ENCODE measurements at regions not wholly inside any gene's neighbourhood (a gene's known extent, or its start where the extent isn't known, plus 50 kb on each side); places are given as distances from the start of the nearest gene placed in this dataset.

- DNase-seq, result no peak
- in situ Hi-C loops (cut with MboI; ENCODE audit: low pct_unique_long_range_greater_than_20kb, low sequenced_read_pairs), result no loop called here
These were observed 369.4 kb upstream of the CCDC196 start for GRCh38 chr14:66116732-66117131.

GRCh38 chr14:66117600-66117999 lies 368.6 kb upstream of the CCDC196 start:
- in situ Hi-C loops (cut with MboI; ENCODE audit: low pct_unique_long_range_greater_than_20kb, low sequenced_read_pairs), result no loop called here
- DNase-seq, result no peak

- in situ Hi-C loops (cut with MboI; ENCODE audit: low pct_unique_long_range_greater_than_20kb, low sequenced_read_pairs), result no loop called here
- no peak for DNase-seq
These were observed 366.5 kb upstream of the CCDC196 start for GRCh38 chr14:66119606-66120231.

- in situ Hi-C loops (cut with MboI; ENCODE audit: low pct_unique_long_range_greater_than_20kb, low sequenced_read_pairs), result no loop called here
- DNase-seq, result no peak
These were observed 365.8 kb upstream of the CCDC196 start for GRCh38 chr14:66120402-66120801.

- DNase-seq, result no peak
- in situ Hi-C loops (cut with MboI; ENCODE audit: low pct_unique_long_range_greater_than_20kb, low sequenced_read_pairs), result no loop called here
These were observed 364.3 kb upstream of the CCDC196 start for GRCh38 chr14:66121859-66122258.

- in situ Hi-C loops (cut with MboI; ENCODE audit: low pct_unique_long_range_greater_than_20kb, low sequenced_read_pairs), result no loop called here
- no peak for DNase-seq
These were observed 356.9 kb upstream of the CCDC196 start for GRCh38 chr14:66129224-66129623.

- no peak for DNase-seq
- in situ Hi-C loops (cut with MboI; ENCODE audit: low pct_unique_long_range_greater_than_20kb, low sequenced_read_pairs), result no loop called here
These were observed 355.1 kb upstream of the CCDC196 start for GRCh38 chr14:66131111-66131510.

GRCh38 chr14:66133666-66134065 lies 352.5 kb upstream of the CCDC196 start:
- no peak for DNase-seq
- in situ Hi-C loops (cut with MboI; ENCODE audit: low pct_unique_long_range_greater_than_20kb, low sequenced_read_pairs), result no loop called here

GRCh38 chr14:66135831-66136230 lies 350.3 kb upstream of the CCDC196 start:
- no peak for DNase-seq
- in situ Hi-C loops (cut with MboI; ENCODE audit: low pct_unique_long_range_greater_than_20kb, low sequenced_read_pairs), result no loop called here

GRCh38 chr14:66137081-66137480 lies 349.1 kb upstream of the CCDC196 start:
- in situ Hi-C loops (cut with MboI; ENCODE audit: low pct_unique_long_range_greater_than_20kb, low sequenced_read_pairs), result no loop called here
- no peak for DNase-seq

- DNase-seq, result no peak
- in situ Hi-C loops (cut with MboI; ENCODE audit: low pct_unique_long_range_greater_than_20kb, low sequenced_read_pairs), result no loop called here
These were observed 346.7 kb upstream of the CCDC196 start for GRCh38 chr14:66139432-66139831.

- in situ Hi-C loops (cut with MboI; ENCODE audit: low pct_unique_long_range_greater_than_20kb, low sequenced_read_pairs), result no loop called here
- peak; percentile 52 for DNase-seq
These were observed 345.8 kb upstream of the CCDC196 start for GRCh38 chr14:66140213-66140918.

- no peak for DNase-seq
- in situ Hi-C loops (cut with MboI; ENCODE audit: low pct_unique_long_range_greater_than_20kb, low sequenced_read_pairs), result no loop called here
These were observed 345.2 kb upstream of the CCDC196 start for GRCh38 chr14:66140963-66141362.

- in situ Hi-C loops (cut with MboI; ENCODE audit: low pct_unique_long_range_greater_than_20kb, low sequenced_read_pairs), result no loop called here
- DNase-seq, result no peak
These were observed 344.4 kb upstream of the CCDC196 start for GRCh38 chr14:66141733-66142132.

GRCh38 chr14:66143387-66144112 lies 342.6 kb upstream of the CCDC196 start:
- no peak for DNase-seq
- in situ Hi-C loops (cut with MboI; ENCODE audit: low pct_unique_long_range_greater_than_20kb, low sequenced_read_pairs), result no loop called here

GRCh38 chr14:66152302-66152701 lies 333.9 kb upstream of the CCDC196 start:
- in situ Hi-C loops (cut with MboI; ENCODE audit: low pct_unique_long_range_greater_than_20kb, low sequenced_read_pairs), result no loop called here
- DNase-seq, result no peak

- in situ Hi-C loops (cut with MboI; ENCODE audit: low pct_unique_long_range_greater_than_20kb, low sequenced_read_pairs), result no loop called here
- no peak for DNase-seq
These were observed 333.4 kb upstream of the CCDC196 start for GRCh38 chr14:66152747-66153146.

GRCh38 chr14:66163023-66163422 lies 323.1 kb upstream of the CCDC196 start:
- no peak for DNase-seq
- in situ Hi-C loops (cut with MboI; ENCODE audit: low pct_unique_long_range_greater_than_20kb, low sequenced_read_pairs), result no loop called here

- in situ Hi-C loops (cut with MboI; ENCODE audit: low pct_unique_long_range_greater_than_20kb, low sequenced_read_pairs), result no loop called here
- DNase-seq, result no peak
These were observed 320.8 kb upstream of the CCDC196 start for GRCh38 chr14:66165337-66165736.

- in situ Hi-C loops (cut with MboI; ENCODE audit: low pct_unique_long_range_greater_than_20kb, low sequenced_read_pairs), result no loop called here
These were observed 311.7 kb upstream of the CCDC196 start for GRCh38 chr14:66174453-66174891.

More at GRCh38 chr14:66174453-66174891, 311.7 kb upstream of the CCDC196 start:
- no peak for DNase-seq
